PC-3 (cell line): ENCODE measurements at regions not wholly inside any gene's neighbourhood (a gene's known extent, or its start where the extent isn't known, plus 50 kb on each side); places are given as distances from the start of the nearest gene placed in this dataset.

ENCODE experiments used
- ATAC-seq: fragments of 200-7000 bp; cut with Tn5 transposase; 2 replicates; pipeline ENCODE4 v1.9.1; 2020; ENCODE audit warnings: mild to moderate bottlenecking, moderate library complexity
- BruUV-seq: library from RNA; stranded (reverse); fragments of 400-500 nt; replicated peaks from 2 replicates; lab custom pipeline; 2021; lab: Mats Ljungman, UMichigan
- CTCF ChIA-PET: fragments of 300-600 bp; sonication (Branson Sonifier 250); formaldehyde crosslinking; loops from one replicate; lab custom pipeline; 2022; ENCODE audit warnings: antibody characterized with exemption; lab: Charles Lee
- POLR2A ChIA-PET: fragments of 300-600 bp; sonication (Branson Sonifier 250); formaldehyde crosslinking; loops from one replicate; lab custom pipeline; 2022; ENCODE audit warnings: antibody characterized with exemption; ENCODE audit not compliant: unreplicated experiment; lab: Charles Lee
- DNase-seq: peaks from one replicate; pipeline ENCODE4 v3.0.0-alpha.2; 2015
- H2AFZ ChIP-seq: fragments of 300-600 bp; sonication (generic); 2 replicates; pipeline ENCODE4 v1.6.0; 2016; ENCODE audit warnings: antibody characterized with exemption, low read length
- H3F3A ChIP-seq: fragments of 300-600 bp; sonication (generic); one replicate; pipeline ENCODE4 v1.6.0; 2017; ENCODE audit warnings: antibody characterized with exemption, low read length, control low read depth, mild to moderate bottlenecking; ENCODE audit not compliant: unreplicated experiment
- H3K27ac ChIP-seq: fragments of 300-600 bp; sonication (generic); 2 replicates; pipeline ENCODE4 v1.5.1; 2016; ENCODE audit warnings: mild to moderate bottlenecking, low read length
- H3K27me3 ChIP-seq: fragments of 300-600 bp; sonication (generic); 2 replicates; pipeline ENCODE4 v1.6.1; 2016; ENCODE audit warnings: low read length, mixed read lengths
- H3K36me3 ChIP-seq: fragments of 300-600 bp; sonication (generic); 2 replicates; pipeline ENCODE4 v1.6.1; 2016; ENCODE audit warnings: low read depth, mixed run types, low read length, mixed read lengths
- H3K4me1 ChIP-seq: fragments of 300-600 bp; sonication (generic); 2 replicates; pipeline ENCODE4 v1.5.1; 2016; ENCODE audit warnings: low read length; ENCODE audit not compliant: insufficient read depth
- H3K4me2 ChIP-seq: fragments of 300-600 bp; sonication (generic); 2 replicates; pipeline ENCODE4 v1.6.0; 2016; ENCODE audit warnings: low read length
- H3K4me3 ChIP-seq: fragments of 300-600 bp; sonication (generic); 2 replicates; pipeline ENCODE4 v1.5.1; 2016; ENCODE audit warnings: mild to moderate bottlenecking, low read length, mixed read lengths
- H3K79me2 ChIP-seq: fragments of 300-600 bp; sonication (generic); 2 replicates; pipeline ENCODE4 v1.6.1; 2017; ENCODE audit warnings: low read length, mixed read lengths
- H3K9ac ChIP-seq: fragments of 300-600 bp; sonication (generic); 2 replicates; pipeline ENCODE4 v1.6.0; 2016; ENCODE audit warnings: mild to moderate bottlenecking, low read length
- H3K9me2 ChIP-seq: fragments of 300-600 bp; sonication (generic); replicated peaks from 2 replicates; pipeline ENCODE4 v1.6.1; 2016; ENCODE audit warnings: mixed run types, low read length, mixed read lengths
- H3K9me3 ChIP-seq: fragments of 300-600 bp; sonication (generic); 2 replicates; pipeline ENCODE4 v1.6.1; 2016; ENCODE audit warnings: low read length, mixed read lengths
- H4K20me1 ChIP-seq: fragments of 300-600 bp; sonication (generic); 2 replicates; pipeline ENCODE4 v1.6.1; 2016; ENCODE audit warnings: low read length, mixed read lengths
- EZH2 ChIP-seq: fragments of 300-600 bp; sonication (generic); IDR thresholded peaks from one replicate; pipeline ENCODE4 v1.6.1; 2017; ENCODE audit warnings: antibody characterized with exemption, mild to moderate bottlenecking, low read length; ENCODE audit not compliant: unreplicated experiment
- EZH2phosphoT487 ChIP-seq: fragments of 300-600 bp; sonication (generic); IDR thresholded peaks from 2 replicates; pipeline ENCODE4 v1.6.1; 2018; ENCODE audit warnings: mild to moderate bottlenecking, antibody characterized with exemption, low read length, borderline replicate concordance
- intact Hi-C: fragments of 100-400 bp; cut with micrococcal nuclease; formaldehyde crosslinking; loops from 2 replicates; pipeline ENCODE4 v1.9.0; 2023
- TF ChIP-seq, protein P1 (sequence below): fragments of 300-600 bp; sonication (generic); conservative IDR thresholded peaks from 2 replicates; pipeline ENCODE4 v1.5.1; 2017; ENCODE audit warnings: antibody characterized with exemption, low read depth, mild to moderate bottlenecking, low read length

DNA sequence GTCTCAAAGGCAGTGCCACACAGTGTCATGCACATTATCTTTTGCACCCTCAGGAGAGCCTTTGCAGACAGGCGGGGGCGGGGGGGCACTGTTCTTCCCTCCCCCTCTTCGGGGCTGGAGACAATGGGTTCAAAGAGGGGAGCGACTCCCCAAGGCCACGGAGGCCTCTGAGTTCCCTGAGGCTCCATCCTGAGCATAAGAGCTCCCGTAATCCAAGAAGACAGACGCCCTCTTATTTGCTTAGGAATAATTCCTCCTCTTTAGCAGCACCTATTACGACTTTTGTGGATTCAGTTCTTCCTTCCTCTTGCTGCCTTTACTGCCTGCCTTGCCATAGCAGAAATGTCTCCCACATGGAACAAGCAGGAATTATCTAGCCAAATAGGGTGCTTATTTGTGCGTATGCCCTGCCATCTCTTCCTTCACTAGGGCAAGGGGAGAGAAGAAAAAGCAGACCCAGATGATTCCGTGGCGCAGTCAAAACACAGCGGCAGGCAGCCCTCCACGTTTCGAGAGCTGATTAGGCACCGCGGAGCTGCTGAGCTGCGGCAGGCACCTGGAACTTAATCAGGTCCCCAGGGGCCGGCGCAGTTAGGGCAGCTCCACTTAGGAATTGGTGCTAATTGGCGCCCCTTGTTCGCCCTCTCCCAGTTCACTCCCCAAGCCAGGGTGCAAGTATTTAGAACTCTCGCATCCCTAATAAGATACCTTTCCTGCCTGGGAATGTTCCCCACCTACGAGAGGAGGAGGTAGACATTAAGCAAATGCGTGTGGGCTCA lies 233.4 kb upstream of the MYT1L start:
- Histone ChIP-seq H3K36me3 (no peaks in the 10 kb centered on the region), H3K9me3 (no peaks in the 10 kb centered on the region), H3K79me2 (no peaks in the 10 kb centered on the region), H3K9me2 (no peaks in the 10 kb centered on the region), H3K27ac (no peak overlapping the region), H3K4me2 (no peak overlapping the region), H3K4me1 (no peaks in the 10 kb centered on the region), H3K4me3 (no peak overlapping the region), H2AFZ (no peak overlapping the region), H4K20me1 (no peaks in the 10 kb centered on the region), H3K27me3 (peaks cover 39% of the 10 kb centered on the region), H3K9ac (no peak overlapping the region), H3F3A (no peaks in the 10 kb centered on the region)
- intact Hi-C loops: no loop called here
- CTCF ChIA-PET: no interaction called here
- ATAC-seq (no peak), DNase-seq (no peak)
- POLR2A ChIA-PET: no interaction called here
- TF ChIP-seq, protein P1, sequence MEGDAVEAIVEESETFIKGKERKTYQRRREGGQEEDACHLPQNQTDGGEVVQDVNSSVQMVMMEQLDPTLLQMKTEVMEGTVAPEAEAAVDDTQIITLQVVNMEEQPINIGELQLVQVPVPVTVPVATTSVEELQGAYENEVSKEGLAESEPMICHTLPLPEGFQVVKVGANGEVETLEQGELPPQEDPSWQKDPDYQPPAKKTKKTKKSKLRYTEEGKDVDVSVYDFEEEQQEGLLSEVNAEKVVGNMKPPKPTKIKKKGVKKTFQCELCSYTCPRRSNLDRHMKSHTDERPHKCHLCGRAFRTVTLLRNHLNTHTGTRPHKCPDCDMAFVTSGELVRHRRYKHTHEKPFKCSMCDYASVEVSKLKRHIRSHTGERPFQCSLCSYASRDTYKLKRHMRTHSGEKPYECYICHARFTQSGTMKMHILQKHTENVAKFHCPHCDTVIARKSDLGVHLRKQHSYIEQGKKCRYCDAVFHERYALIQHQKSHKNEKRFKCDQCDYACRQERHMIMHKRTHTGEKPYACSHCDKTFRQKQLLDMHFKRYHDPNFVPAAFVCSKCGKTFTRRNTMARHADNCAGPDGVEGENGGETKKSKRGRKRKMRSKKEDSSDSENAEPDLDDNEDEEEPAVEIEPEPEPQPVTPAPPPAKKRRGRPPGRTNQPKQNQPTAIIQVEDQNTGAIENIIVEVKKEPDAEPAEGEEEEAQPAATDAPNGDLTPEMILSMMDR: no peak
- TF ChIP-seq EZH2phosphoT487 (no peak), EZH2 (no peak)
- BruUV-seq: no TSS peak

DNA sequence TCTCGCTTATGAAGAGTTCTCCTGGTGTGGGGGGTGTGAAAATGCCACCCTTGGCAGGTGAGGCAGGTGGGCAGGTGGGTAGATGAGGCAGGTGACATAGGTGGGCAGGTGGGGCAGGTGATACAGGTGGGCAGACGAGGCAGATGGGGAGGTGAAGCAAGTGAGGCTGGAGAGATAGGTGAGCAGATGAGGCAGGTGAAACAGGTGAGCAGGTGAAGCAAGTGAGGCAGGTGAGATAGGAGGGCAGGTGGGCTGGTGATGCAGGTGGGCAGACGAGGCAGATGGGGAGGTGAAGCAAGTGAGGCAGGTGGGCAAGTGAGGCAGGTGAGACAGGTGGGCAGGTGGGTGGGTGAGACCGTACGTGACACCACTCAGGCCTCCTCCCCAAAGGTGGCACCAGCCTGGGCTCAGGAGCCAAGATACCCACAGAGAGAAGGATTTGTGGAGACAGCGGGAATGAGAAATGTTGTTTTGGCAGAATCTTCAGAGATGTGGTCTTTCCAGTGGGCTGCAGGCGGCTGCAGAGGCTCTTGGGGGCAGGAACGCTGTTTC lies 232.3 kb upstream of the MYT1L start:
- TF ChIP-seq EZH2phosphoT487 (no peak), EZH2 (no peak)
- TF ChIP-seq, protein P1: no peak
- POLR2A ChIA-PET: no interaction called here
- H3F3A ChIP-seq: no peaks in the 10 kb centered on the region
- no peaks in the 10 kb centered on the region for H3K79me2 ChIP-seq
- H3K4me3 ChIP-seq: no peak overlapping the region
- ATAC-seq (no peak), DNase-seq (no peak)
- intact Hi-C loops: no loop called here
- no peak overlapping the region for H3K4me2 ChIP-seq
- H3K9me2 ChIP-seq: no peaks in the 10 kb centered on the region
- CTCF ChIA-PET: no interaction called here
- H3K27me3 ChIP-seq: peaks cover 34% of the 10 kb centered on the region
- H3K9ac ChIP-seq: no peak overlapping the region
- H3K9me3 ChIP-seq: no peaks in the 10 kb centered on the region
- no TSS peak for BruUV-seq
- no peak overlapping the region for H2AFZ ChIP-seq
- no peaks in the 10 kb centered on the region for H3K4me1 ChIP-seq
- H3K36me3 ChIP-seq: no peaks in the 10 kb centered on the region
- H4K20me1 ChIP-seq: no peaks in the 10 kb centered on the region
- no peak overlapping the region for H3K27ac ChIP-seq

DNA sequence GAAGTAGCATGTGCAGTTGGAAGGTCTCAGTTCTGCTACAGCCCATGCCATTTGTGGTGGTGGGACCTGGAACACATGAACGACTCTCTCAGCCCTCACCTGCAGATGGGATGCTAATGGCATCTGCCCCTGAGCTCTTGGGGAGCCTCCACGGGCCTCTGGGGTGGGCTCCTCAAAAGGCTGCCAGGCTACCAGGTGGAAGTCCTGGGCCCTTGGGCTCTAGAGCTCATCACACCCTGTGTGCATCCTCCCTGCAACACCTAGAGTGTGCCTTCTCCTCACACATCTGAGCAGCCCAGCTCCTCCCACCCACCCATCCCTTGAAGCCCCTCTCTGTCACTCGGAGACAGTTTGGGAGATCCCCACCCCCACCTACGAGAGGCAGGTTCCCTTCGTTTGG lies 231.8 kb upstream of the MYT1L start:
- POLR2A ChIA-PET: no interaction called here
- ATAC-seq (no peak), DNase-seq (no peak)
- H3K79me2 ChIP-seq: no peaks in the 10 kb centered on the region
- no peaks in the 10 kb centered on the region for H3K36me3 ChIP-seq
- intact Hi-C loops: no loop called here
- CTCF ChIA-PET: no interaction called here
- no peaks in the 10 kb centered on the region for H3F3A ChIP-seq
- TF ChIP-seq EZH2phosphoT487: no peak
- no peak for TF ChIP-seq EZH2
- TF ChIP-seq, protein P1: no peak
- no TSS peak for BruUV-seq
- H3K9ac ChIP-seq: no peak overlapping the region
- H3K9me2 ChIP-seq: no peaks in the 10 kb centered on the region
- no peaks in the 10 kb centered on the region for H3K4me1 ChIP-seq
- H4K20me1 ChIP-seq: no peaks in the 10 kb centered on the region
- peaks cover 29% of the 10 kb centered on the region for H3K27me3 ChIP-seq
- no peaks in the 10 kb centered on the region for H3K9me3 ChIP-seq
- no peak overlapping the region for H3K27ac ChIP-seq
- no peak overlapping the region for H3K4me2 ChIP-seq
- H2AFZ ChIP-seq: no peak overlapping the region
- H3K4me3 ChIP-seq: no peak overlapping the region
